Body of pancreas (tissue), 4 donors: ENCODE measurements at regions not wholly inside any gene's neighbourhood (a gene's known extent, or its start where the extent isn't known, plus 50 kb on each side); places are given as distances from the start of the nearest gene placed in this dataset.

Experiments
- CTCF ChIP-seq, 7 experiments: fragments of 450-650 bp in 4 of 7; fragments of 200-600 bp in 3 of 7; sonication (generic) in 3 of 7; IDR thresholded peaks; one replicate each; pipeline ENCODE4 v1.5.1; 2016 to 2019; ENCODE audit warnings: antibody characterized with exemption in 7 of 7
- POLR2A ChIP-seq, 3 donors: fragments of 450-650 bp; IDR thresholded peaks; one replicate each; pipeline ENCODE4 v1.6.1; 2016; ENCODE audit warnings: antibody characterized with exemption in 3 of 3, mild to moderate bottlenecking in 2 of 3

GRCh38 chr11:104690241-104690640 is 208.0 kb downstream of the CASP12 start:
- TF ChIP-seq CTCF (IDR thresholded peaks at IDR 0.05) (no peak), POLR2A (IDR thresholded peaks at IDR 0.05) (no peak)
